C1 segment of cervical spinal cord (tissue), 14 donors: ENCODE measurements at regions not wholly inside any gene's neighbourhood (a gene's known extent, or its start where the extent isn't known, plus 50 kb on each side); places are given as distances from the start of the nearest gene placed in this dataset.
A peak's percentile ranks its signal among the peaks of the same experiment; 100 is the strongest.
"Not testable (repeated sequence)": the region's sequence is repeated elsewhere in the genome, so short reads cannot be mapped to it uniquely, and the experiment has no call there.

ENCODE experiments used
- DNase-seq, 14 donors: peaks; one replicate each; lab custom pipeline; 2025; lab: John Stamatoyannopoulos, UW

GRCh38 chr3:31285833-31286486, 246.8 kb upstream of the STT3B start:
- DNase-seq, result no peak

- DNase-seq, result no peak
Observed at GRCh38 chr3:31288224-31288623, 244.5 kb upstream of the STT3B start.

GRCh38 chr3:31288641-31289100, 244.1 kb upstream of the STT3B start:
- peak in 3 of 14 donors; percentile 2 to 4 (median 3) for DNase-seq

- no peak for DNase-seq
Observed at GRCh38 chr3:31289584-31289983, 243.1 kb upstream of the STT3B start.

GRCh38 chr3:31290046-31290445, 242.7 kb upstream of the STT3B start:
- DNase-seq, result no peak

- DNase-seq, result no peak
Observed at GRCh38 chr3:31291818-31292217, 240.9 kb upstream of the STT3B start.

GRCh38 chr3:31294430-31295149, 238.1 kb upstream of the STT3B start:
- no peak for DNase-seq

- DNase-seq, result no peak
Observed at GRCh38 chr3:31295150-31295765, 237.5 kb upstream of the STT3B start.

- DNase-seq, result no peak
Observed at GRCh38 chr3:31297726-31298298, 234.9 kb upstream of the STT3B start.

GRCh38 chr3:31300456-31301443, 232.0 kb upstream of the STT3B start:
- no peak for DNase-seq

GRCh38 chr3:31302343-31302742, 230.4 kb upstream of the STT3B start:
- DNase-seq, result no peak

- DNase-seq, result peak in 1 of 14 donors; percentile 1
Observed at GRCh38 chr3:31305340-31305739, 227.4 kb upstream of the STT3B start.

GRCh38 chr3:31307131-31307785, 225.5 kb upstream of the STT3B start:
- no peak for DNase-seq

GRCh38 chr3:31311559-31311958, 221.2 kb upstream of the STT3B start:
- no peak for DNase-seq

GRCh38 chr3:31312400-31312799, 220.3 kb upstream of the STT3B start:
- DNase-seq, result no peak

- no peak for DNase-seq
Observed at GRCh38 chr3:31314258-31314657, 218.5 kb upstream of the STT3B start.

- no peak for DNase-seq
Observed at GRCh38 chr3:31319332-31319731, 213.4 kb upstream of the STT3B start.

- DNase-seq, result no peak
Observed at GRCh38 chr3:31321620-31322019, 211.1 kb upstream of the STT3B start.

GRCh38 chr3:31322460-31322859, 210.3 kb upstream of the STT3B start:
- no peak for DNase-seq

GRCh38 chr3:31327826-31328357, 204.8 kb upstream of the STT3B start:
- not testable (repeated sequence) for DNase-seq
